Astrocyte (in vitro differentiated cells and primary cell): ENCODE measurements at regions not wholly inside any gene's neighbourhood (a gene's known extent, or its start where the extent isn't known, plus 50 kb on each side); places are given as distances from the start of the nearest gene placed in this dataset.

Source experiments
- DNase-seq: peaks from one replicate; pipeline ENCODE4 v3.0.0-alpha.2; 2010; ENCODE audit warnings: low read depth
- FAIRE-seq: peaks from 2 replicates; lab custom pipeline; 2011; peaks lifted over from hg19 to GRCh38; lab: Jason Lieb, UNC
- H2AFZ ChIP-seq: 2 replicates; pipeline ENCODE4 v1.6.0; 2012; ENCODE audit warnings: low read depth, low read length, inconsistent platforms
- H3K27ac ChIP-seq: 2 replicates; pipeline ENCODE4 v1.5.1; 2011; ENCODE audit warnings: low read depth, low read length, inconsistent platforms
- H3K27me3 ChIP-seq: 2 replicates; pipeline ENCODE4 v1.6.0; 2011; ENCODE audit warnings: low read length, inconsistent platforms; ENCODE audit not compliant: insufficient read depth
- H3K36me3 ChIP-seq: 2 replicates; pipeline ENCODE4 v1.5.1; 2011; ENCODE audit warnings: low read length, inconsistent platforms; ENCODE audit not compliant: insufficient read depth
- H3K4me1 ChIP-seq: 2 replicates; pipeline ENCODE4 v1.5.1; 2011; ENCODE audit warnings: low read length, inconsistent platforms; ENCODE audit not compliant: insufficient read depth
- H3K4me2 ChIP-seq: 2 replicates; pipeline ENCODE4 v1.6.0; 2012; ENCODE audit warnings: low read length, inconsistent platforms
- H3K4me3 ChIP-seq: 2 replicates; pipeline ENCODE4 v1.5.1; 2011; ENCODE audit warnings: low read depth, mild to moderate bottlenecking, low read length, inconsistent platforms; ENCODE audit not compliant: insufficient read depth
- H3K79me2 ChIP-seq: 2 replicates; pipeline ENCODE4 v1.6.0; 2012; ENCODE audit warnings: mild to moderate bottlenecking, low read length, inconsistent platforms; ENCODE audit not compliant: insufficient read depth
- H3K9ac ChIP-seq: 2 replicates; pipeline ENCODE4 v1.6.0; 2012; ENCODE audit warnings: mild to moderate bottlenecking, low read length, inconsistent platforms
- H3K9me3 ChIP-seq: 2 replicates; pipeline ENCODE4 v1.5.1; 2012; ENCODE audit warnings: low read depth, mild to moderate bottlenecking, low read length, inconsistent platforms; ENCODE audit not compliant: insufficient read depth
- H4K20me1 ChIP-seq: 2 replicates; pipeline ENCODE4 v1.6.0; 2012; ENCODE audit warnings: low read length, inconsistent platforms; ENCODE audit not compliant: insufficient read depth
- H3K27ac Mint-ChIP-seq: one replicate; pipeline ENCODE4 v1.8.0; 2021; ENCODE audit warnings: mild to moderate bottlenecking, mixed read lengths; ENCODE audit not compliant: unreplicated experiment
- H3K27me3 Mint-ChIP-seq: one replicate; pipeline ENCODE4 v1.8.0; 2021; ENCODE audit warnings: low read depth, mixed read lengths; ENCODE audit not compliant: unreplicated experiment
- H3K36me3 Mint-ChIP-seq: one replicate; pipeline ENCODE4 v1.8.0; 2021; ENCODE audit warnings: low read depth, mixed read lengths; ENCODE audit not compliant: unreplicated experiment
- H3K4me1 Mint-ChIP-seq: one replicate; pipeline ENCODE4 v1.8.0; 2021; ENCODE audit warnings: low read depth, mixed read lengths; ENCODE audit not compliant: unreplicated experiment
- H3K4me3 Mint-ChIP-seq: one replicate; pipeline ENCODE4 v1.8.0; 2021; ENCODE audit warnings: mild to moderate bottlenecking, moderate library complexity, mixed read lengths; ENCODE audit not compliant: unreplicated experiment
- H3K9me3 Mint-ChIP-seq: one replicate; pipeline ENCODE4 v1.8.0; 2021; ENCODE audit warnings: mild to moderate bottlenecking, mixed read lengths; ENCODE audit not compliant: unreplicated experiment
- CTCF ChIP-seq: IDR thresholded peaks from 2 replicates; pipeline ENCODE4 v1.5.1; 2011; ENCODE audit warnings: low read depth, mild to moderate bottlenecking, inconsistent platforms, low read length, moderate library complexity; ENCODE audit not compliant: insufficient read depth
- EZH2 ChIP-seq: IDR thresholded peaks from 2 replicates; pipeline ENCODE4 v1.6.1; 2012; ENCODE audit warnings: mild to moderate bottlenecking, low read length, inconsistent platforms; ENCODE audit not compliant: insufficient read depth

- Mint-ChIP-seq H3K4me1 (no peaks in the 10 kb centered on the region), H3K4me3 (no peak overlapping the region), H3K36me3 (no peaks in the 10 kb centered on the region), H3K9me3 (no peaks in the 10 kb centered on the region), H3K27me3 (no peaks in the 10 kb centered on the region), H3K27ac (no peak overlapping the region)
- Histone ChIP-seq H3K79me2 (no peaks in the 10 kb centered on the region), H3K4me3 (no peak overlapping the region), H2AFZ (no peak overlapping the region), H4K20me1 (no peaks in the 10 kb centered on the region), H3K4me1 (no peaks in the 10 kb centered on the region), H3K9me3 (no peaks in the 10 kb centered on the region), H3K9ac (no peak overlapping the region), H3K36me3 (no peaks in the 10 kb centered on the region), H3K27me3 (no peaks in the 10 kb centered on the region), H3K4me2 (no peak overlapping the region), H3K27ac (no peak overlapping the region)
- no peak for DNase-seq
- FAIRE-seq, result no peak
- TF ChIP-seq CTCF (no peak), EZH2 (no peak)
Measured at GRCh38 chr3:76834657-76835056, 205.2 kb upstream of the ROBO2 start.

GRCh38 chr3:76841747-76842146 lies 198.2 kb upstream of the ROBO2 start:
- Histone ChIP-seq H3K9ac (no peak overlapping the region), H3K27ac (no peak overlapping the region), H2AFZ (no peak overlapping the region), H3K4me3 (no peak overlapping the region), H3K9me3 (no peaks in the 10 kb centered on the region), H3K79me2 (no peaks in the 10 kb centered on the region), H3K27me3 (no peaks in the 10 kb centered on the region), H3K36me3 (no peaks in the 10 kb centered on the region), H4K20me1 (no peaks in the 10 kb centered on the region), H3K4me1 (no peaks in the 10 kb centered on the region), H3K4me2 (no peak overlapping the region)
- no peak for TF ChIP-seq EZH2
- TF ChIP-seq CTCF, result no peak
- Mint-ChIP-seq H3K36me3 (no peaks in the 10 kb centered on the region), H3K27ac (no peak overlapping the region), H3K9me3 (no peaks in the 10 kb centered on the region), H3K27me3 (no peaks in the 10 kb centered on the region), H3K4me1 (no peaks in the 10 kb centered on the region), H3K4me3 (no peak overlapping the region)
- FAIRE-seq (no peak), DNase-seq (no peak)

GRCh38 chr3:76842216-76842615 lies 197.7 kb upstream of the ROBO2 start:
- Histone ChIP-seq H2AFZ (no peak overlapping the region), H3K4me2 (no peak overlapping the region), H3K9ac (no peak overlapping the region), H3K4me3 (no peak overlapping the region), H3K79me2 (no peaks in the 10 kb centered on the region), H4K20me1 (no peaks in the 10 kb centered on the region), H3K27me3 (no peaks in the 10 kb centered on the region), H3K4me1 (no peaks in the 10 kb centered on the region), H3K9me3 (no peaks in the 10 kb centered on the region), H3K36me3 (no peaks in the 10 kb centered on the region), H3K27ac (no peak overlapping the region)
- TF ChIP-seq CTCF (no peak), EZH2 (no peak)
- DNase-seq (no peak), FAIRE-seq (no peak)
- H3K9me3 Mint-ChIP-seq, result no peaks in the 10 kb centered on the region
- no peak overlapping the region for H3K4me3 Mint-ChIP-seq
- H3K27ac Mint-ChIP-seq, result no peak overlapping the region
- H3K27me3 Mint-ChIP-seq, result no peaks in the 10 kb centered on the region
- no peaks in the 10 kb centered on the region for H3K4me1 Mint-ChIP-seq
- no peaks in the 10 kb centered on the region for H3K36me3 Mint-ChIP-seq
